IPS DF 6.9 (cell line): ENCODE measurements at regions not wholly inside any gene's neighbourhood (a gene's known extent, or its start where the extent isn't known, plus 50 kb on each side); places are given as distances from the start of the nearest gene placed in this dataset.
"Not testable (repeated sequence)": the region's sequence is repeated elsewhere in the genome, so short reads cannot be mapped to it uniquely, and the experiment has no call there.

Source experiments
- DNase-seq: peaks from one replicate; pipeline ENCODE4 v3.0.0-alpha.2; 2013; ENCODE audit warnings: low read depth, low spot score
- H3K27ac ChIP-seq: one replicate; pipeline ENCODE4 v1.5.1; 2013; ENCODE audit warnings: low read length, control low read depth
- H3K27me3 ChIP-seq: 2 replicates; pipeline ENCODE4 v1.6.1; 2013; ENCODE audit warnings: mild to moderate bottlenecking, low read length; ENCODE audit not compliant: control insufficient read depth, insufficient read depth
- H3K36me3 ChIP-seq: 2 replicates; pipeline ENCODE4 v1.6.1; 2013; ENCODE audit warnings: low read length; ENCODE audit not compliant: control insufficient read depth, insufficient read depth
- H3K4me1 ChIP-seq: 2 replicates; pipeline ENCODE4 v1.6.1; 2013; ENCODE audit warnings: low read length; ENCODE audit not compliant: control insufficient read depth, insufficient read depth
- H3K4me3 ChIP-seq: 2 replicates; pipeline ENCODE4 v1.5.1; 2013; ENCODE audit warnings: mild to moderate bottlenecking, low read length
- H3K9me3 ChIP-seq: 2 replicates; pipeline ENCODE4 v1.6.1; 2013; ENCODE audit warnings: low read length, inconsistent platforms; ENCODE audit not compliant: control insufficient read depth, insufficient read depth
- WGBS: extraction: QIAGEN DNeasy Blood & Tissue Kit; methylation state at CpG from one replicate; pipeline ENCODE4 v1.1.7; 2013; ENCODE audit warnings: mixed read lengths, missing lambda C conversion rate; ENCODE audit not compliant: insufficient read length, insufficient coverage; 5-methylcytosine and 5-hydroxymethylcytosine counted together

GRCh38 chr2:125634662-125635061 is 1021.3 kb upstream of the GYPC start:
- H3K27me3 ChIP-seq, result no peaks in the 10 kb centered on the region
- no peak overlapping the region for H3K27ac ChIP-seq
- no peak for DNase-seq
- H3K4me3 ChIP-seq, result no peak overlapping the region
- H3K4me1 ChIP-seq, result no peaks in the 10 kb centered on the region
- H3K36me3 ChIP-seq, result no peaks in the 10 kb centered on the region
- H3K9me3 ChIP-seq, result no peaks in the 10 kb centered on the region

DNA sequence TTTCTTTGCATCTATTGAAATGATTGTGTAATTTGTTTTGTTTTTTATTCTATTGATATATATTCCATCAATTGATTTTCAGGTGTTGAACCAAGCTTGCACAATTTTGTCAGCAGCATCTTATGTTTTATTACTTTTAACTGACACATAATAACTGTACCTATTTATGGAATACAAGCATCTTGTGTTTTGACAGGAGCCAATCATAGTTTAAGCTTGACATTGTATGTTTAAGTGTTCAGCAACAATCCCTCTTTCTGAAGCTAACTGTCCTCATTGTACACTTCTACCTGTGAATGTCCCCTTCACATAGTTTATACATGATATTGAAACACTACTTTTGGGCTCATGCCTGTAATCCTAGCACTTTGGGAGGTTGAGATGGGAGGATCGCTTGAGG is 1017.6 kb upstream of the GYPC start:
- Histone ChIP-seq H3K27ac (no peak overlapping the region), H3K36me3 (no peaks in the 10 kb centered on the region)
- WGBS, result no CpG with 5 or more reads among the region's 1 CpG

DNA sequence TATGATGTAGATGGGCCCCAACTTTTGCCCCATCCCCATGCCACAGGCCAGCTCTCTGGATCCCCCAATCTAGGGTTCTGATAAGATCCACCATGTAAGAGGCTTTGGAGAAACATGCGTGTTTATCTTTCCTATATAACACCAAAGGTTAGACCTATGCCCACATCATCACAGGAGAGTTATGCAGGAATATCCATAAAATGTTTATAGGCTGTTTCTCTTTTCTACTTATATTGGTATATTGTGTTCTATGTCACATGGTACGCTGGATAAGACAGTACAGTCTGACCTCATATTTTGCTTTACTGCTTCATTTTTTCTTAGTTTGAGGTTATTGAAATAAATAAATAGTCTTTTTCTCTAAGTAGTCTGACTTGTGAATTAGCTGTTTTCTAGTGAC is 1013.9 kb upstream of the GYPC start:
- Histone ChIP-seq H3K4me1 (no peaks in the 10 kb centered on the region), H3K36me3 (no peaks in the 10 kb centered on the region)
- WGBS, result no CpG with 5 or more reads among the region's 2 CpGs

More for the DNA sequence above, 1017.6 kb upstream of the GYPC start:
- Histone ChIP-seq H3K4me1 (no peaks in the 10 kb centered on the region), H3K27me3 (no peaks in the 10 kb centered on the region), H3K4me3 (no peak overlapping the region), H3K9me3 (no peaks in the 10 kb centered on the region)
- no peak for DNase-seq

GRCh38 chr2:125643128-125643527 is 1012.8 kb upstream of the GYPC start:
- DNase-seq, result no peak
- Histone ChIP-seq H3K36me3 (no peaks in the 10 kb centered on the region), H3K27ac (no peak overlapping the region), H3K4me3 (no peak overlapping the region), H3K9me3 (no peaks in the 10 kb centered on the region), H3K27me3 (no peaks in the 10 kb centered on the region), H3K4me1 (no peaks in the 10 kb centered on the region)
- WGBS, result no CpG with 5 or more reads among the region's 2 CpGs

More for the DNA sequence above, 1013.9 kb upstream of the GYPC start:
- no peaks in the 10 kb centered on the region for H3K27me3 ChIP-seq
- DNase-seq, result no peak
- no peak overlapping the region for H3K4me3 ChIP-seq
- no peak overlapping the region for H3K27ac ChIP-seq
- H3K9me3 ChIP-seq, result no peaks in the 10 kb centered on the region

DNA sequence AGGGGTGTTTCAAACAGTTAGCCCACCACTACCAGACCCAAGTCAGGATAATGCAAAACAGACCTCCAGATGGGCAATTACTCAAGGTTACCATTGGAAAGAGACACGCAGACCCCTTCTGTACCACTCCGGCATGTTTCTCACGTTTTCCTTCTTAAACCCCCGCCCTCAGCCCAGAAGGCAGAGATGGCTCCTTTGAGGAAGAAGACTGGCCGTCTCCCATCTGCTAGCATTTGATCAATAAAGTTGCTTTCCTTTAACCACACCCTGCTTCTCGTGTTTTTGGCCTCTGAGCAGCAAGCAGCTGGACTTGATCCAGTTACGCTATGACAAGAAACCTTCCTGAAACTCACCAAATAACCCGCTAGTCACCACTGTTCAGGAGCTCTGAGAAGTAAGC is 1012.4 kb upstream of the GYPC start:
- Histone ChIP-seq H3K4me1 (no peaks in the 10 kb centered on the region), H3K4me3 (no peak overlapping the region), H3K27ac (no peak overlapping the region), H3K9me3 (no peaks in the 10 kb centered on the region), H3K36me3 (no peaks in the 10 kb centered on the region), H3K27me3 (no peaks in the 10 kb centered on the region)
- DNase-seq, result no peak
- WGBS, result no CpG with 5 or more reads among the region's 8 CpGs

- Histone ChIP-seq H3K27ac (no peak overlapping the region), H3K4me3 (no peak overlapping the region), H3K27me3 (no peaks in the 10 kb centered on the region), H3K4me1 (no peaks in the 10 kb centered on the region), H3K36me3 (no peaks in the 10 kb centered on the region), H3K9me3 (no peaks in the 10 kb centered on the region)
- no peak for DNase-seq
- no CpG with 5 or more reads among the region's 1 CpG for WGBS
Observed at GRCh38 chr2:125644257-125644656, 1011.7 kb upstream of the GYPC start.

DNA sequence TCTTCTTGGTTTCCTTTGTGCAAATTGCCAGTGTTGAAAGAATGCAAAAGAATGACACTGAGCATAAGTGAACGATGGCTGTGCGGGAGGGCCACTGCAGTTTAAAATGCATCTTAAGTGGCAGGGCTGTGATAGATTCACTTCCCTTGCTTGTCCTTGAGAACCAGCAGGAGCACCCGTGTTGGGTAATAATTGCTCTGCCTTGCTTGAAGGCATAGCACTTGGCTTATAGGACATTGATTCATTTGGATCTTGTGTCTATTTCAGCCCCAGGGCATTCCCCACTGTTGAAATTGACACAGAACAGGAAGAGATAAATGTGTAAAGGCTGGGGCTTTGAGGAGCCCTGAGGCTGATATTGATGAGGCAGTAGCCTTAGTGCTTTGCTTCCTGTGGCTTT is 1003.7 kb upstream of the GYPC start:
- no peak for DNase-seq
- no CpG with 5 or more reads among the region's 3 CpGs for WGBS
- Histone ChIP-seq H3K9me3 (no peaks in the 10 kb centered on the region), H3K4me1 (no peaks in the 10 kb centered on the region), H3K36me3 (no peaks in the 10 kb centered on the region), H3K27ac (no peak overlapping the region), H3K4me3 (no peak overlapping the region), H3K27me3 (no peaks in the 10 kb centered on the region)

GRCh38 chr2:125654226-125654625 is 1001.7 kb upstream of the GYPC start:
- no peaks in the 10 kb centered on the region for H3K36me3 ChIP-seq
- no peaks in the 10 kb centered on the region for H3K9me3 ChIP-seq
- H3K4me3 ChIP-seq, result no peak overlapping the region
- no peaks in the 10 kb centered on the region for H3K27me3 ChIP-seq
- no peak overlapping the region for H3K27ac ChIP-seq
- no peak for DNase-seq
- no peaks in the 10 kb centered on the region for H3K4me1 ChIP-seq
- WGBS, result no CpG with 5 or more reads among the region's 1 CpG

DNA sequence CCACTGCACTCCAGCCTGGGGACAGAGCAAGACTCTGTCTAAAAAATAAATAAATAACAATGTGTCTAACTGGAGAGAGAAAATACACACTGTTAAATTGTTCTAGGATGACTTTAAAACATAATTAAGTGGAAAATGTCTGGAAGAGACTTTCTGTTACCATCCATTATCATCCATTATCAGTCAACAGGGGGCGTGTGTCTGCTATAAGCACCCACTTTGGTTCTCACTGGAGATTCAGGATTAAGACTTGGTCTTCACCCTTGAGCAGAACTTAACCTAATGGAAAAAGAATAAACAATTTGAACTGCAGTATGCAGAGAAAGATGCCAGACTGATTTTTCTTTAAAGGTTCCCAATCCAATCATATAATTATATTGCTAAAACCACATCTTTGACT is 999.8 kb upstream of the GYPC start:
- no CpG with 5 or more reads among the region's 1 CpG for WGBS
- DNase-seq, result no peak
- Histone ChIP-seq H3K9me3 (no peaks in the 10 kb centered on the region), H3K27me3 (no peaks in the 10 kb centered on the region), H3K27ac (no peak overlapping the region), H3K36me3 (no peaks in the 10 kb centered on the region), H3K4me3 (no peak overlapping the region), H3K4me1 (no peaks in the 10 kb centered on the region)

GRCh38 chr2:125658583-125658982 is 997.4 kb upstream of the GYPC start:
- Histone ChIP-seq H3K9me3 (no peaks in the 10 kb centered on the region), H3K4me1 (no peaks in the 10 kb centered on the region), H3K27me3 (no peaks in the 10 kb centered on the region), H3K27ac (no peak overlapping the region), H3K4me3 (no peak overlapping the region), H3K36me3 (no peaks in the 10 kb centered on the region)
- no peak for DNase-seq
- no CpG with 5 or more reads among the region's 5 CpGs for WGBS

DNA sequence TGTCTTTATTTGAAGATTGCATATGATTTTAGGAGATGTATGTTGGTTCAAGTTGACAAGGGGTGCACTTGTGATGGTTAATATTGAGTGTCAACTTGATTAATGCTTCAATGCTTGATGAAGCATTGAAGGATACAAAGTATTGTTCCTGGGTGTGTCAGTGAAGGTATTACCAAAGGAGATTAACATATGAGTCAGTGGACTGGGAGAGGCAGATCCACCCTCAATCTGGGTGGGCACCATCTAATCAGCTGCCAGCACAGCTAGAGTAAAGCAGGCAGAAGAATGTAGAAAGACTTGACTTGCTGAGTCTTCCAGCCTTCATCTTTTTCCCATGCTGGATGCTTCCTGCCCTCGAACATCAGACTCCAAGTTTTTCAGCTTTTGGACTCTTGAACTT is 995.6 kb upstream of the GYPC start:
- no CpG with 5 or more reads among the region's 1 CpG for WGBS
- not testable (repeated sequence) for DNase-seq, H3K27me3 ChIP-seq, H3K36me3 ChIP-seq, H3K4me3 ChIP-seq, H3K4me1 ChIP-seq, H3K9me3 ChIP-seq, H3K27ac ChIP-seq
